Liver (tissue), 3 donors: ENCODE measurements at regions not wholly inside any gene's neighbourhood (a gene's known extent, or its start where the extent isn't known, plus 50 kb on each side); places are given as distances from the start of the nearest gene placed in this dataset.

Experiments used
- ATF3 ChIP-seq: IDR thresholded peaks from 2 replicates; pipeline ENCODE4 v1.6.1; 2016; ENCODE audit warnings: antibody characterized with exemption
- CTCF ChIP-seq: fragments of 150-350 bp; IDR thresholded peaks from 2 replicates; pipeline ENCODE4 v1.5.1; 2017; ENCODE audit warnings: improper control_type of control experiment, low read depth, low read length; ENCODE audit not compliant: missing input control
- EGR1 ChIP-seq, 2 donors: IDR thresholded peaks; 2 replicates each; pipeline ENCODE4 v1.6.1; 2016 to 2018; ENCODE audit warnings: antibody characterized with exemption in 2 of 2, low read depth in 2 of 2
- HNF4A ChIP-seq, 2 donors: conservative IDR thresholded peaks; 2 replicates each; pipeline ENCODE4 v1.6.1; 2016; ENCODE audit warnings: antibody characterized with exemption in 2 of 2, mild to moderate bottlenecking in 2 of 2
- JUND ChIP-seq, 2 donors: IDR thresholded peaks; 2 replicates each; pipeline ENCODE4 v1.6.1; 2016; ENCODE audit warnings: antibody characterized with exemption in 2 of 2
- RAD21 ChIP-seq, 2 donors: IDR thresholded peaks; 2 replicates each; pipeline ENCODE4 v1.6.1; 2016; ENCODE audit warnings: antibody characterized with exemption in 2 of 2, mild to moderate bottlenecking in 2 of 2
- RXRA ChIP-seq, 2 donors: IDR thresholded peaks; 2 replicates each; pipeline ENCODE4 v1.6.1; 2017 to 2018; ENCODE audit warnings: antibody characterized with exemption in 2 of 2, mild to moderate bottlenecking in 1 of 2
- SP1 ChIP-seq: IDR thresholded peaks from 2 replicates; pipeline ENCODE4 v1.6.1; 2018; ENCODE audit warnings: antibody characterized with exemption, mild to moderate bottlenecking
- TAF1 ChIP-seq: conservative IDR thresholded peaks from 2 replicates; pipeline ENCODE4 v1.6.1; 2016; ENCODE audit warnings: antibody characterized with exemption, mild to moderate bottlenecking
- YY1 ChIP-seq: IDR thresholded peaks from 2 replicates; pipeline ENCODE4 v1.6.1; 2016; ENCODE audit warnings: antibody characterized with exemption, mild to moderate bottlenecking
- ZBTB33 ChIP-seq: IDR thresholded peaks from 2 replicates; pipeline ENCODE4 v1.6.1; 2016; ENCODE audit warnings: antibody characterized with exemption
- TF ChIP-seq, protein P1 (sequence below): IDR thresholded peaks from 2 replicates; pipeline ENCODE4 v1.6.1; 2016; ENCODE audit warnings: antibody characterized with exemption
- TF ChIP-seq, protein P2 (sequence below): IDR thresholded peaks from 2 replicates; pipeline ENCODE4 v1.6.1; 2016; ENCODE audit warnings: antibody characterized with exemption, mild to moderate bottlenecking
- donor health status: healthy.
- donor health status: healthy.

DNA sequence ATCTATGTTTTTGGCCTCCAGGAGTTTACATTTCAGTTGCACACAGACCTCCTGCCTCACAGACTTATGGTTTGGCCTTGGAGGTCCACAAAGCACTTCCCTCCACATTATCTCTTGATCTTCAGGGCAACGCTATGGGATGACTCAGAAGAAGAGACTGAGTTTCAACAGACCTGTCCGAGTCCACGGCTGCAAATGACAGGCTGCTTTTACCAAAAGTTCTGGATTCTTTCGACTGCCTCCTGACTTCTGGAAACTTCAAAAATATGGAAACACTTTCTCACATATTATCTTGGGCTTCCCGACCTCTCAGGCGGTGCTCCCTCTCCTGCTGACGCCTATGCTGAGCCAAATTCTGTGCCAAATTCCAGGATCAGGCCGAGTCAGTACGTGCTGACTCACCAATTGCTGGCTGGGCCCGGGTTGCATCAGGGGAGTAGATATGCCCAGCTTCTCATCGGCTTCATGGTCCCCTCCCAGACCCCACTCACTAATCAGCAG lies 190.2 kb downstream of the BMP7 start:
- TF ChIP-seq, protein P1, sequence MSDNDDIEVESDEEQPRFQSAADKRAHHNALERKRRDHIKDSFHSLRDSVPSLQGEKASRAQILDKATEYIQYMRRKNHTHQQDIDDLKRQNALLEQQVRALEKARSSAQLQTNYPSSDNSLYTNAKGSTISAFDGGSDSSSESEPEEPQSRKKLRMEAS = no peak
- TF ChIP-seq SP1 = no peak
- TF ChIP-seq CTCF = no peak
- no peak for TF ChIP-seq JUND (IDR thresholded peaks at IDR 0.05)
- no peak for TF ChIP-seq YY1
- no peak for TF ChIP-seq HNF4A (conservative IDR thresholded peaks at IDR 0.05)
- TF ChIP-seq RAD21 (IDR thresholded peaks at IDR 0.05) = no peak
- no peak for TF ChIP-seq EGR1 (IDR thresholded peaks at IDR 0.05; ENCODE audit: low read depth in 2 of 2)
- TF ChIP-seq, protein P2, sequence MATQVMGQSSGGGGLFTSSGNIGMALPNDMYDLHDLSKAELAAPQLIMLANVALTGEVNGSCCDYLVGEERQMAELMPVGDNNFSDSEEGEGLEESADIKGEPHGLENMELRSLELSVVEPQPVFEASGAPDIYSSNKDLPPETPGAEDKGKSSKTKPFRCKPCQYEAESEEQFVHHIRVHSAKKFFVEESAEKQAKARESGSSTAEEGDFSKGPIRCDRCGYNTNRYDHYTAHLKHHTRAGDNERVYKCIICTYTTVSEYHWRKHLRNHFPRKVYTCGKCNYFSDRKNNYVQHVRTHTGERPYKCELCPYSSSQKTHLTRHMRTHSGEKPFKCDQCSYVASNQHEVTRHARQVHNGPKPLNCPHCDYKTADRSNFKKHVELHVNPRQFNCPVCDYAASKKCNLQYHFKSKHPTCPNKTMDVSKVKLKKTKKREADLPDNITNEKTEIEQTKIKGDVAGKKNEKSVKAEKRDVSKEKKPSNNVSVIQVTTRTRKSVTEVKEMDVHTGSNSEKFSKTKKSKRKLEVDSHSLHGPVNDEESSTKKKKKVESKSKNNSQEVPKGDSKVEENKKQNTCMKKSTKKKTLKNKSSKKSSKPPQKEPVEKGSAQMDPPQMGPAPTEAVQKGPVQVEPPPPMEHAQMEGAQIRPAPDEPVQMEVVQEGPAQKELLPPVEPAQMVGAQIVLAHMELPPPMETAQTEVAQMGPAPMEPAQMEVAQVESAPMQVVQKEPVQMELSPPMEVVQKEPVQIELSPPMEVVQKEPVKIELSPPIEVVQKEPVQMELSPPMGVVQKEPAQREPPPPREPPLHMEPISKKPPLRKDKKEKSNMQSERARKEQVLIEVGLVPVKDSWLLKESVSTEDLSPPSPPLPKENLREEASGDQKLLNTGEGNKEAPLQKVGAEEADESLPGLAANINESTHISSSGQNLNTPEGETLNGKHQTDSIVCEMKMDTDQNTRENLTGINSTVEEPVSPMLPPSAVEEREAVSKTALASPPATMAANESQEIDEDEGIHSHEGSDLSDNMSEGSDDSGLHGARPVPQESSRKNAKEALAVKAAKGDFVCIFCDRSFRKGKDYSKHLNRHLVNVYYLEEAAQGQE = no peak
- no peak for TF ChIP-seq TAF1
- TF ChIP-seq ATF3 = no peak
- TF ChIP-seq ZBTB33 = no peak
- TF ChIP-seq RXRA (IDR thresholded peaks at IDR 0.05) = no peak
